ENCODE measurements at regions not wholly inside any gene's neighbourhood (a gene's known extent, or its start where the extent isn't known, plus 50 kb on each side); places are given as distances from the start of the nearest gene placed in this dataset.

DNA sequence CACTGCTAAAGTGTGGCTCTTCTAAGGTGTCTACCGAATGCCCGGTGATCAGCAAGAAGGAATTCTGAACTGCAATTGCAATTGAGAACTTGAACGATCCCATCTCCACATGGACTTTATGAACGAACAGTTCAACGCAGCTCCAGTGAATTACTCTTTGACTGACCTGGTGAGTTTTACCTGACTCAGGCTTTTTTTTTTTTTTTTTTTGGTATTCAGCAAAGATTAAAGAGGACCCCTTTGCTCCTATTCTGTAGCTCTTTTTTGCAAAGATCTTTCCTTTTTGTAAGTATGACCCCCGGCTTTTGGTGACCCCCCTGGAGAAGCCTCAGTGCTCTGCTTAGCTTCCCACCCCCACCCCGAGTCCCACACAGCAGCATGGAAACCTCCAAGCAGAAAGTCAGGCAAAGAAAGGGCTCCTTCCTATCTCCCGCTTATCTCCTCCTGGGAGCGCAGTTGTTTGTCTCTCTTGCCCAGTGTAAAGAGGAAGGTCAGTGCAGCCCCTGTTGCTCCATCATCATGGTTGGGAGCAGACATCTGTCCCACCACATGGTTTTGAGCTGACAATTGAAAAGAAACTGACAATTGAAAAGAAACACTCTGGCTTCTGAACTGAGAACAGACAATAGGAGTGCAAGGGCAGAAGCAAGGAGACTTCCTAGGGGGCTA is 72.1 kb upstream of the DIO3 start:
- H3K79me2 ChIP-seq (replicated peaks; ENCODE audit: insufficient read depth, low read length): no peaks in the 10 kb centered on the region
- H3F3A ChIP-seq (ENCODE audit: insufficient read depth, low read length, poor library complexity, severe bottlenecking): no peaks in the 10 kb centered on the region
- H3K9ac ChIP-seq (ENCODE audit: low read length): no peak overlapping the region
- H3K27ac ChIP-seq (ENCODE audit: low read length): no peak overlapping the region
- TF ChIP-seq MXI1 (conservative IDR thresholded peaks at IDR 0.05; ENCODE audit: poor library complexity, severe bottlenecking): no peak
- no peak for TF ChIP-seq EZH2 (IDR thresholded peaks at IDR 0.05; ENCODE audit: borderline replicate concordance, insufficient read depth, low read length, poor library complexity, severe bottlenecking)
- TF ChIP-seq RAD21 (conservative IDR thresholded peaks at IDR 0.05): no peak
- TF ChIP-seq CTCF (IDR thresholded peaks at IDR 0.05; ENCODE audit: poor library complexity, severe bottlenecking): no peak
- no peak overlapping the region for H2AFZ ChIP-seq (ENCODE audit: low read depth, low read length)
- H3K27me3 ChIP-seq (ENCODE audit: insufficient read depth, low read depth, low read length): no peaks in the 10 kb centered on the region
- no peaks in the 10 kb centered on the region for H4K20me1 ChIP-seq (ENCODE audit: insufficient read depth)
- peaks cover under 1% of the 10 kb centered on the region for H3K9me3 ChIP-seq (ENCODE audit: low read length)
- H3K36me3 ChIP-seq (ENCODE audit: insufficient read depth, low read length): no peaks in the 10 kb centered on the region
- H3K4me3 ChIP-seq (ENCODE audit: low read length): no peak overlapping the region
- H3K4me2 ChIP-seq (ENCODE audit: low read length): no peak overlapping the region
- no peaks in the 10 kb centered on the region for H3K9me2 ChIP-seq (ENCODE audit: insufficient read depth, low read length)

- no peaks in the 10 kb centered on the region for H3K79me2 ChIP-seq (replicated peaks; ENCODE audit: insufficient read depth, low read length)
- H3K9me2 ChIP-seq (ENCODE audit: insufficient read depth, low read length): no peaks in the 10 kb centered on the region
- H3F3A ChIP-seq (ENCODE audit: insufficient read depth, low read length, poor library complexity, severe bottlenecking): no peaks in the 10 kb centered on the region
- no peaks in the 10 kb centered on the region for H3K9me3 ChIP-seq (ENCODE audit: low read length)
- no peak overlapping the region for H3K4me2 ChIP-seq (ENCODE audit: low read length)
- H3K27me3 ChIP-seq (ENCODE audit: insufficient read depth, low read depth, low read length): no peaks in the 10 kb centered on the region
- TF ChIP-seq MXI1 (conservative IDR thresholded peaks at IDR 0.05; ENCODE audit: poor library complexity, severe bottlenecking): no peak
- TF ChIP-seq EP300 (conservative IDR thresholded peaks at IDR 0.05; ENCODE audit: poor library complexity, severe bottlenecking): no peak
- no peak for TF ChIP-seq CTCF (IDR thresholded peaks at IDR 0.05; ENCODE audit: poor library complexity, severe bottlenecking)
- no peak for TF ChIP-seq POLR2AphosphoS5 (IDR thresholded peaks at IDR 0.05)
- TF ChIP-seq EZH2 (IDR thresholded peaks at IDR 0.05; ENCODE audit: borderline replicate concordance, insufficient read depth, low read length, poor library complexity, severe bottlenecking): no peak
- no peak for TF ChIP-seq REST (IDR thresholded peaks at IDR 0.05; ENCODE audit: borderline replicate concordance)
- no peak for TF ChIP-seq RAD21 (conservative IDR thresholded peaks at IDR 0.05)
- TF ChIP-seq SMC3 (conservative IDR thresholded peaks at IDR 0.05; ENCODE audit: poor library complexity): no peak
- no peak for TF ChIP-seq TAF1 (IDR thresholded peaks at IDR 0.05; ENCODE audit: low read depth)
- H3K27ac ChIP-seq (ENCODE audit: low read length): no peak overlapping the region
- H3K4me3 ChIP-seq (ENCODE audit: low read length): no peak overlapping the region
- H2AFZ ChIP-seq (ENCODE audit: low read depth, low read length): no peak overlapping the region
- H4K20me1 ChIP-seq (ENCODE audit: insufficient read depth): no peaks in the 10 kb centered on the region
- no peak overlapping the region for H3K9ac ChIP-seq (ENCODE audit: low read length)
- H3K36me3 ChIP-seq (ENCODE audit: insufficient read depth, low read length): no peaks in the 10 kb centered on the region
Measured at GRCh38 chr14:101490771-101491170, 70.5 kb upstream of the DIO3 start.

Data from neural cell (in vitro differentiated cells).